GM19238 (cell line): ENCODE measurements at regions not wholly inside any gene's neighbourhood (a gene's known extent, or its start where the extent isn't known, plus 50 kb on each side); places are given as distances from the start of the nearest gene placed in this dataset.

Experiments used
- DNase-seq: peaks from one replicate; pipeline ENCODE4 v3.0.0; 2011; ENCODE audit warnings: low spot score; ENCODE audit not compliant: insufficient read length

DNA sequence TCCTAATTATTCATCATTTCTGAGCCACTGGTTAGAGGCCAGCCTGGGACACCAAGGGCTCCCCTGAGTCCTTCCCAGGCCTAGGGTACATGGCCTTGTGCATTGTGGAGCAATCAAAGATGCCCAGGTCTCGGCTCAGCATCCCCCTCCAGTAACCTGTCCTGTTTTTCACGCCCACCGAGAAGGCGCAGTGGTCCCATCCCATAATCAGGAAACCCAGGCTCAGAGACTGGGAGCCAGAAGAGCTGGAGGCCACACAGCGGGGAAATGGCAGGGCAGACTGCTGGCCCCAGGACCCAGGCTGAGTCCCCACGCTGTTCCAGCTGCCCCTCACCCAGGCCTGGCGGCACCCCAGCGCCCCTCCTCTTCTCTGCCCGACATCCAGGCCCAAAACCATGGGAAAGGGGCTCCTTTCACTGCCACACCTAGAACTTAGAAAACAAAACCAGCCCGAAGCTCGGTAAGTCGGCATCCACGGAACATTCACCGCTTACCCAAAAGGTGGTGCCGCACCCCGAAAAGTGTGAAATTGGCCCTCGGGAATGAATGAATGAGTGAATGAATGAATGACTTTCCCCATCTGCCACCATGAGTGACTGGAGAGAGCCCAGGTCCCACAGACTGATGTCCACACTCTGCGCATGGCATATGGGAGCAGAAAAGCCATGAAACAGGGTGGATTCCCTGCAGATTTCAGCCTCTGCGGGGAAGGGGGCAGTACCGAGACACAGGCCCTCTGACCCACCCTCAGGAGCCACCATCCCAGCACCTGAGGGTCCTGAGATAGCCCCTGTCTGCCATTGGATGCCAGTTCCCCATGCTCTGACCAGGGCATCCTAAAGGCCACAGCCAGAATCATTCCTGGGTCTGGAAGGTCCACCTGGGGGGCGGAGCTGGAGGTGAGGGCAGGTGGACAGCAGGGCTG is 132.5 kb downstream of the OLFM1 start:
- DNase-seq: no peak

DNA sequence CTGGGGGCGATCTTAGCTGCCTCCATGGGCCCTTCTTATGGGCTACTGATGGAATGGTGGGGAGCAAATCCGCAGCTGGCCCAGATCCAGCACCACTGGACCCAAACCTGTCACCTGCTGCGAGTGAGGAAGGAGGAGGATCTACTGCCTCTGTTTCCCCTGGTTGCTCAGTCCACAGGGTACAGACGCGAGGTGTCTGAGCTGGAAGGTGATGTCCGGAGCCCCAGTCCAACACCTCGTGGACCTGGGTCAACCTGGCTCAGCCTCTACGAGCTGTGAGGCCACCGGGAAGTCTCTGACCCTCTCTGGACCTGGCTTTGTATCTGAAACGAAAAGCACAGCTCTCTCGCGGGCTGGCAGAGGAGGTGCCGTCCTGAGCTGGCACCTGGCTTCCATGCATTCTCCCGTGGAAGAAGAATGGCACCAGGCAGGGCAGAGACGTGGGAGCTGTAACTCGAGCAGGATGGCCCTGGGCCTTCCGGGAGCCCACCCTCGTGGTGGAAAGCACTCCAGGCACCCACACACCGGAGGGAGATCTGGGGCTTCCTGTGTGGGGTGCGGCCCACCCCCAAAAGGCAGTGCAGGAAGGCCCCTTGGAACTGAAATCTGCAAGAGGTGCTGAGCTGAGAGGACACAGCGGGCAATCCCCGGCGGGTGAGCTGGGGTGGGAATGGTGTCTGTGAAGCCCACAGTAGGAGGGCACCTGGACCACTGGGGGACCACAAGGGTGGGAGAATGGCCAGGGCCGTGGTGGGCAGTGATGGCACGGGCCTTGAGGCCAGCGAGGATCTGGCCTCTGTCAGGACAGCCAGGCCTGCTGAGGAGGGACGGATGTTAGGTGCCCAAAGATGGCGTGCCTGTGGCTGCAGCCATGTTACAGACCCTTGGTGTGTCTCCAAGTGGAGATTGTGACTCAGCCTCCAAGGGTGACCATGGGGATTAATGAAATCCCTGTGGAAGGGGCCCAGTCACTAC is 133.4 kb downstream of the OLFM1 start:
- DNase-seq: no peak

DNA sequence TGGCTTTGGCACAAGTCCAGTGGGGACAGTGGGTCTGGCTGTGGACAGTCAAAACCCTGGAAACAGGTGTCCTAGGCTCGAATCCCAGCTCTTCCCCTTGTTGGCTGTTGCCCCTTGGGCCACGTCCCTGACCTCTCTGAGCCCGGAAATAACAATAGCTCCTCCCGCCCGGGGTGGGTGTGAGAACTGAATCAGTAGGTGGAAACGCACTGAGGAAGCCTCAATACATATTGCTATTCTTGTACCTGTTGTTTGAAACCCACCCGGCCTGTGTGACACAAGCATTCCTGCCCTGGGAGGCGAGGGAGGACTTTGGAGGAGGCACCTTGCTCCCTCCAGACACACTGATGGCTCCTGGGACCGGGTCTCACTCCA is 134.1 kb downstream of the OLFM1 start:
- no peak for DNase-seq

DNA sequence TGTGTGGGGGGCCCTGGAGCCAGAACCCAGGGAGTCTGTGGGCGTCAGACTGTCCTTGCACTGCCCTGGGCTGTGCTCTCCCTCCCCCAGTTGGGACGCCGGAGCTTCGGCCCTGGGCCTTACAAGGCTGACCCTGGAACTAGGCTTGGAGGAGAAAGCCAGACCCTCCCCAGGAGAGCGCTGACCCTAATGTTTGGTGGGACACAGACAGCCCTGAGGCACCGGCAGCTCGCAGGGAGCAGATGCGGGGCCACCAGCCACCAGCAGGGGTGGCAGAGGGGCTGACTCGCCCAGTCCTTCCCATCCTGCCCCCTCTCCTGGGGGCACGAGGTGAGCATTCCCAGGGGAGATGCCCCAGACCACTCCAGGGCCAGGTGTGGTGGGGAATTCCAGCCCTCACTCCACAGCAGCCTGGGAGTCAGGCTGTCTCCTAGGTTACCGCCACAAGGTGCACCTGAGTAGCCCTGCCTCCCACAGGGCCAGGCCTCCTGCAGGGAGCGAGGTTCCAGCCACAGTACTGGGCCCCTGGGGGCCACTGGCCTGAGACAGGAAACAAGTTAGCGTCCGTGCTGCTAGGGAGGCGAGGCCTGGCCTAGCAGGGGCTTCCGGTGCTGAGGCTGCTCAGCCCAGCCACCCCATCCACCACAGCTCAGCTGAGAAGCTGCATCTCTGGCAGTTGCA is 134.6 kb downstream of the OLFM1 start:
- DNase-seq: no peak

DNA sequence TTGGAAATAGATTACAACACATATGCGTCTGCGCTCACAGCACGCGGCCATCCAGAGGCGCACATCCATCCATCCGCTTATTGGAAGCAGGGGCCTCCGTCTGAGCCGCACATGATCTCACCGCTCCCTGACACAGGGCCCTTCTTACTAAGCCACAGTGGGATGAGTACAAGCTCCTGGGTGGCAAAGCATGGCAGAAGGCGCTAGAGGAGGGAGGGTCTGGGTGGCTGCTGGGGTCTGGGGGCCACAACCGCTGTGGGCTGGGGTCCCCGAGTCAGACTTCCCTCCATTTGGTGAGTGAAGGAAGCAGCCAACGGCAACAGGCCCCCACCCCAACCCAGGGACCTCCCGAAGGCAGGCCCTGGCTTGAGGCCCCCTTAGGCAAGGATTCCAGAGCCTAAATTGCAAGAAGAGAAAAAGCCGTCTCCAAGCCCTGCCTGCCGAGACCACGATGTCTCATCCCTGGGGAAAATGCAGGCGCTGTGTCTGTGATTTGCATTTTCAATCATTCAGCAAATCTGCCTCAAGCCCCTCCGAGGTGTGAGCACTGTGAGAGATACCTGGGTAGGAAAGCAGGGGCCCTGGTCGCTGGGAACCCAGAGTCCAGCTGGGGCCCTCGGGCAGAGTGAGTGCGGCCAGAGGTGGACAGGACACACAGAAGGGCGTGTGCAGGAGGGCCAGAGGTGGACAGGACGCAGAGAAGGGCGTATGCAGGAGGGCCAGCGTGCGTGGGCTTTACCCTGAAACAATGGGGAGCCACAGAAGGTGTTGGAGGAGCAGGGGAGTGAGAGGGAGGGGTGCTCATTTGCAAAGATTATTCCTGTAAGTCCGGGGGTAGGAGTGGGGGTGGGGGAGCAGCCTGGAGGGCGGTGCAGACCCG is 135.7 kb downstream of the OLFM1 start:
- no peak for DNase-seq

DNA sequence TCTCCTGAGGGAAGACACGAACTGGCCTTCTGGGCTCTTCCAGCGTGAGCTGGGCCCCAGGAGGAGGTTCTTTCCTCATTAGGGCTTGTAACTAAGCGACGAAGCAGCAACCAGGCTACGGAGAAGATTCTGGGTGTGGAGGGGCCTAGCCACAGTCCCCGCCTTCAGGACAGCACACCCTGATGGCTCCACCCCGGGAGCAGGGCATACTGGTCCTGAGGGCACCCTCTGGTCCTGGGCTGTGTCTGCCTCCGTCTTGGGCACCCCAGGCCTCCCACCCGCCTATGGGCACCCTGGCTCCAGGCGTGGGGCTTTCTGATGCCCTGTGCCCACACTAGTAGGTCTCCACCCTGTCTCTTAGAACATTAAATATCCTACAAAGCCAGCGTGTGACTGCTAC is 136.4 kb downstream of the OLFM1 start:
- no peak for DNase-seq

DNA sequence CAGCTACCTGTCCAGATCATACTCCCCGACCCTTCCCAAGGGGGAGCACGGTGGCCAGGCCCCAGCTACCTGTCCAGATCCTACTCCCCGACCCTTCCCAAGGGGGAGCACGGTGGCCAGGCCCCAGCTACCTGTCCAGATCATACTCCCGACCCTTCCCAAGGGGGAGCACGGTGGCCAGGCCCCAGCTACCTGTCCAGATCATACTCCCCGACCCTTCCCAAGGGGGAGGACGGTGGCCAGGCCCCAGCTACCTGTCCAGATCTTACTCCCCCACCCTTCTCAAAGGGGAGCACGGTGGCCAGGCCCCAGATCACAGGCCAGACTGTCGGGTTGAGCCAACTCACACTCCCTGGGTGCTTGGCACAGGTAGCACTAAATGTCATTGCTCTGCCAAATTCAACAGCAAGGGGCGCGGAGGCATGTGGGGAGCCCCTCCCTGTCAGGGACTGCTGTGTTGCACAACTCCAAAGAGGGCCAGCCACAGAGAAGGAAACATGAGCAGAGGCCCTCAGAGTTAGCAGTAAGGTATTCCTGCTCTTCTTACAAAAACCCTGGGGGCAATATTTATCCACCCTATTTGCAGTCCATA is 136.9 kb downstream of the OLFM1 start:
- no peak for DNase-seq

DNA sequence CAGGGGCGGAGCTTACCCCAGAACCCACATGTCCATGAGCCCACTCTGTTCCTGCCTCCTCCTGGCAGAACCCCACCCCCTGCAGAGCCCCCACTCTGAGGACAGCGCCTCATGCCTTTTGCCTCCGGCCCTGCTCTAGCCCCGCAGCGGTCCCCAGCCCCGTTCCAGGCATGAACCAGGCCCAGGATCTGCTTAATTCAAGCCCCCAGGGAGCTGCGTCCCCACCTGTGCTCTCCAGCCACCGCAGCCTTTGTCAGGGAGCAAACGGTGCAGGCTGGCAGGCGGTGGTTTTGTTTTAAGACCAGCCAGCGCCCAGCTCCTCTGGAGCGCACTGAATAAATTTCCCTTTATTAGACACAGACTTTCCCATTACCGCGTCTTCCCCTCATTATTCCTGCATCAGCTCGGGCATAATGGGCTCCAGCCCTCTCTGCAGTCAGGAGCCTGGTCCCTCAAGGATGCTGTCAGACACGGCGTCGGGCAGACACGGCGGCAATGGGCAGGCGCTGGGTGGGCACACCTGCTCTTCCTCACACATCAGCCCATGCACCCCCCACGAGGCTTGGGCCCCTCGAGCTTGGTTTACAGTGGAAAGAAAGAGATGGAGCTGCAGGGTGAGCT is 137.6 kb downstream of the OLFM1 start:
- DNase-seq: no peak

DNA sequence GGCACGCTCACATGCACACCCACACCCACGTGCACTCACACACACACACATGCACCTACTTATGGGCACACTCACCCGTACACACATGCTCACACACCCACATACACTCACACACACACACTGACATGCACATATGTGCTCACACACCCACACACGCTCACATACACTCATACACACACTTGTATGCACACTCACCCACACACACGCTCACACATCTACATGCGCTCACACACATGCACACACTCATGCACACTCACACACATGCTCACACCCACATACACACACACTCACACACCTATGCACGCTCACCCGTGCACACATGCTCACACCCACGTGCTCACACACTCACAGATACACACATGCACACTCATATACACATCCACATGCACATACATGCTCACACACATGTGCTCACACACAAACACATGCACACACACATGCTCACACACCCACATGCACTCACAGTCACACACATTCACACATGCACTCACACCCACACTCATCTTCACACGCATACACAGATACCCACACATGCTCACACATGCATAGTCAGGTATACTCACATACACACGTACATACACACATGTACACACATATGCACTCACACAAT is 138.3 kb downstream of the OLFM1 start:
- DNase-seq: no peak

DNA sequence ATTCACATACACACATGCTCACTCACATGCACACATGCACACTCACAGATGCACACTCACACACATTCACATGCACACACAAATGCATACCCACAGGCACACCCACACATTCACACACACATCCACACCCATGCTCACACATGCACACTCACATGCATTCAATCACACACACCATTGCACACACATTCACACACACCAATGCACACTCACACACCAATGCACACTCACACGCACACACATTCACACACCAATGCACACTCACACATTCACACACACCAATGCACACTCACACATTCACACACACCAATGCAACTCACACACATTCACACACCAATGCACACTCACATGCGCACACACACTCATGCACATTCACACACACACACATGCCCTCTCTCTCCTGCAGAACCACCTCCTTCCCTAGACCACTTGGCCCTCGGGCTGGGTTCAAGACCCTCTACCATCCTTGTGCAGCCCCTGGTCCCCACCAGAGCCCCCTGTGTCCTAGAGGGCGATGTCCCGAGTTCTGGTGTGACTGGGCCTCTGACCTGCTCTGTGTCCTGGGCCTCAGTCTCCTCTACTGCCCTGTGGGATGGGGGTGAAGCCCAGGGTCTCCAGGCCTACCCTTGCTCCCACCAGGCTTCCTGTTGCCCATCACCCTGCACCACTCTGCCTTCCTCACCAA is 139.0 kb downstream of the OLFM1 start:
- DNase-seq: no peak

DNA sequence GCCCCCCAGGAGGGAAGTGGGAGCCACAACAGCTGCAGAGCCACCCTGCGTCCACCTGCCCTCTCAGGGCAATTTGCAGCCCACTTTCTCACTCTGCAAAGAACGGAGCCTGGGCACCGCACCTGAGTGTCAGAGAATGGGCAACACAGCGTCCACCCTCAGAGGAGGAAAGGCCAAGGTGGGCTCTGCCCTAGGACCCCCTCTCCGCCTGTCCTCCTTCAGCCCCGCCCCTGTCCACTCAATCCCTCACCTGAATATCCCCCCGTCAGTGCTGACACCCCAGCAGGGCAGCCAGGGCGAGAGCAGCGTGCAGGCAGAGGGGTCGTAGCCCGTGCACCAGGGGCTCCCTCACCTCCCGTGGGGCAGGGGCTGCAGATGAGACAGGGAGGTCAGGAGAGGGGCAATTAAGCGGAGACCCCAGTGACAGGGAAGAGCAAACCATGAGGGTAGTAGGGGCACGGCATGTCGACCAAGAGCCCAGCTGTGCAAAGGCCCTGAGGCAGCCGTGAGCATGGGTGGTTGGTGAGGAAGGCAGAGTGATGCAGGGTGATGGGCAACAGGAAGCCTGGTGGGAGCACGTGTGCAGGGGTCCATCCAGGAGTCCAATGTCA is 140.3 kb downstream of the OLFM1 start:
- DNase-seq: no peak

DNA sequence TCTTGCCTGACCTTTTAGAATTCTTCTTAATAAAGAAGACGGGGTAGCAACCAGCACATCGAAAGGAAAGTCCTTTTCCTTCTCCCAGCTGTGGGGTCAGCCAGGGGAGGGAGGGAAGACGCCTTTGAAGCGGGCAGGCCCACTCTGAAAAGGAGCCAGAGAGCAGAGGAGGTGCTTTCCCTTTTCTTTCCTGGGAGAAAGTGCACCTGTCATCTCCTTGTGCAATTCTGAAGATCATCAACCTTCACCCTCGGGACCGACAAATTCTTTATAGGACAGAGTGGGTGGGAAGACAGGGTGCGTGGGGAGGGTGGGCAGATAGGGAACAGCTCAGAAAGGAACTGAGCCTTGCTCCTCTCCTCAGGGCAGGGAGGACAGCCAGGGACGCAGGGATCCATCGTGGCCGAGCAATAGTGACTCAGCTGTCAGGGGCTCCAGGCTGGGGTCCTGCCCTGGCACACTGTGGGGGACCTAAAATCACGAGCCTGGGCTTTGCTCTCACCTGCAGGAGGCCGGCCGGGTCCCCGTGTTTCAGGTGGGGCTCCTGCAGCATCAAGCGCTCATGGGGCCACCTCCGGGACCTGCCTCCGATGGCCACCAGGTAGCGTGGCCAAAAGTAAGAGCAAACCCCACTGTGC is 141.0 kb downstream of the OLFM1 start:
- DNase-seq: no peak

DNA sequence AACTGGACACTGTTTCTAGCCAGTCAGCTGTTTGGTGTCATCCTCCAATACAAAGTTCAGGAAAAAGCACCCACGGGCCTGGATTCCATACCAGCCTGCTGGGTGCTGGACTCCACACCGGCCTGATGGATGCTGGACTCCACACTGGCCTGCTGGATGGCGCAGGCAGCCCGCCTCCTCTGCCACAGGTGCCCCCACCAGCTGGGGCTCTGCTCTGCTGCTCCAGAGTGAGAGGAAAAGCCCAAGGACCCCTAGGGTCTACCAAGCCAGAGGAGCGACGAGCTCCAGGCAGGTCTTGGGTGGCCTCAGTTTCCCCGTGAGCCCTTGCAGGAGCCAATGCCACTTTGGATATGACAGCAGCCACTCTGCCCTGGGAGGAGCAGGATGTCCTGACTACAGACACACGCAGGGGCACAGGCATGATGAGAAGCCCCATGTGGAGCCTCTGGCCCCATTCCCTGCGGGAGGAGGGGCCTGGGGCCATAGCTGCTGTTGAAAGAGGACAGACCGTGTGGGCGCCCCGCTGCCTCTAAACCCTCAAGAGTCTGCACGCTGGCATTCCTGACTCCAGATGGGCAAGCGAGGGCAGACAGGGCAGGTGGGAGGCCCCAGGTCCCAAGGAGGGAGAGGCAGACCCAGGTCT is 141.6 kb downstream of the OLFM1 start:
- DNase-seq: no peak

DNA sequence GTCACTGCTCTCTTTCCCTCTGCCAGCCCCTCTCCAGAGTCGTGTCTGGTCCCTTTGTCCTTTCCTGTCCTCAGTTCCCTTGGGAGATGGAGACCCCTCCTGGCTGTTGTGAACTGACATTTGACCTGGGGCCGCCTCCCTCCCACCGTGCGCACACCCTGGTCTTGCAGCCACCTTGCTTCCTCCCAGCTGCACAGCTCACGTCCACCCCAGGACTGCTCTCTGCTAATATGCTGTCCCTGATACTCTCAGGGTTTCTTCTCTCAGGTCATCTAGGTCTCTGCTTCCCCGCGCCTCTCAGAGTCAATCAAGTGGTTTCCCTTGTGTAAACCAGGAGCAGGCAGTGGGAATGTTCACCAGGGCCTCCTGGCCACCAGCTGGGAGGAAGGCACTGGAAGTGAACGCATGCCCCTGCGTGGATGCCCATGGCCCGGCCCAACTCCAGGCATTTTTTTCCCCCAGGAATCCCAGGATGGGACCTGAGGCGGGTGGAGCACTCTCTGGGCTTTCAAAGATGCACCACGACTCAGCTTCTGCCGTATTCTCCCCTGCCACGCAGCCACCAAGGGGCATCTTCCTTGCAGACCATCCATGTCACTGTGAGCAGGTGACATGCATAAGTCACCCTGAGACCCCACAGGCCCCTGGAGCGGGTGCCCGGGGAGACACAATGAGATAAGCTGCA is 142.4 kb downstream of the OLFM1 start:
- DNase-seq: no peak

DNA sequence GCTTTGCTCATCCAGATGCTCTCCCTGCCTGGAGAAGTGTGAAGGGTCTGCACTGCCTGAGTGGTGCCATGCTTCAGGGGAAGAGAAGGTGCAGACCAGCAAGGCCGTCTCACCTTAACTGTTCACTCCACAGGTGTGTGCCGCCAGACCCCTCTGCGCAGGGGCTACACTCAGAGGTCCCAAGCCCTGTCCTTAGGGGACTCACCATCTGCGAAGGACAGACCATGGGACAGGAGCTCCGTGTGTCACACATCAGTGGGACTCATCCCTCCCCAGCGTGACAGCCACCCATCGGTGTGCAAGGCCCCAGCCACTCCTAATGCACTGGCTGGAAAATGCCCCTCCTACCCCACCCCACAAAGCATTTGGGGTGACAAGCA is 142.9 kb downstream of the OLFM1 start:
- no peak for DNase-seq

DNA sequence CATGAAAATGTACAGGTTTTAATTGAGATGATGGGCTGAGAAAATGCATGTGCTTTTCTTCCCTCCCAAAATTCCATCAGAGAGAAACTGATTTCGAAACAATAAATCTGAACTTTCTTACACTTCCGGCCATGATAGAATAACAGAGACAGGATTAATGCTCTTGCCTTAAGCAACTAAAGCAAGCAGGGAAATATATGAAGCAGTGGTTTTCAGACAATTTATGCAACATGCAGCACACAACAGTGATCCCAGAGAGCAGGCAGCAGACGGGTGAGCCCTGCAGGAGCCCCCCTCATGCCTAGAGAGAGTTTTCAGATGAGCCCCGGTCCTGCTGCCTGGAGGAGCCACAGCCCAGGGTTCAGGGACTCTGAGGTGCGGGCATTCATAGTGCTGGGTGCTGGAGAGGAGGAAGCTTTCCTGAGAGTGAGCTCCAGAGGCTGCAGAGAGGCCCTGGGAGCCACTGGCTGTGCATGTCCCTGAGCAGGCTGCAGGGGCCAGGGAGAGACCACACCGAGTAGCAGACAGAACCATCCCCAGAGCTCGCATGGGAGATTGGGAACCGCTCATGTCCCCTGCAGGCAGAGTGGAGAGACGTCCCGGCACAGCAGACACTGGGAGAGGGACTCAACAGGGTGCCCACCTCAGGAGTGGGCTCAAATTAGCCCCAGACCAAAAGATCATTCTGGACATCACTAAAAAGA is 143.5 kb downstream of the OLFM1 start:
- no peak for DNase-seq
